ENCODE measurements at regions not wholly inside any gene's neighbourhood (a gene's known extent, or its start where the extent isn't known, plus 50 kb on each side); places are given as distances from the start of the nearest gene placed in this dataset.
"Not testable (repeated sequence)": the region's sequence is repeated elsewhere in the genome, so short reads cannot be mapped to it uniquely, and the experiment has no call there.

GRCh38 chr11:126133901-126134300, 71.2 kb upstream of the CDON start:
- Histone ChIP-seq H3K36me3 (no peaks in the 10 kb centered on the region), H3K4me1 (peaks cover 0 to 47% (median 17%) of the 10 kb centered on the region in 12 donors), H3K4me3 (no peak overlapping the region), H3K9me3 (no peaks in the 10 kb centered on the region), H3K27me3 (no peaks in the 10 kb centered on the region), H3K27ac (no peak overlapping the region)
- TF ChIP-seq, protein P1, sequence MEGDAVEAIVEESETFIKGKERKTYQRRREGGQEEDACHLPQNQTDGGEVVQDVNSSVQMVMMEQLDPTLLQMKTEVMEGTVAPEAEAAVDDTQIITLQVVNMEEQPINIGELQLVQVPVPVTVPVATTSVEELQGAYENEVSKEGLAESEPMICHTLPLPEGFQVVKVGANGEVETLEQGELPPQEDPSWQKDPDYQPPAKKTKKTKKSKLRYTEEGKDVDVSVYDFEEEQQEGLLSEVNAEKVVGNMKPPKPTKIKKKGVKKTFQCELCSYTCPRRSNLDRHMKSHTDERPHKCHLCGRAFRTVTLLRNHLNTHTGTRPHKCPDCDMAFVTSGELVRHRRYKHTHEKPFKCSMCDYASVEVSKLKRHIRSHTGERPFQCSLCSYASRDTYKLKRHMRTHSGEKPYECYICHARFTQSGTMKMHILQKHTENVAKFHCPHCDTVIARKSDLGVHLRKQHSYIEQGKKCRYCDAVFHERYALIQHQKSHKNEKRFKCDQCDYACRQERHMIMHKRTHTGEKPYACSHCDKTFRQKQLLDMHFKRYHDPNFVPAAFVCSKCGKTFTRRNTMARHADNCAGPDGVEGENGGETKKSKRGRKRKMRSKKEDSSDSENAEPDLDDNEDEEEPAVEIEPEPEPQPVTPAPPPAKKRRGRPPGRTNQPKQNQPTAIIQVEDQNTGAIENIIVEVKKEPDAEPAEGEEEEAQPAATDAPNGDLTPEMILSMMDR (IDR thresholded peaks at IDR 0.05) = no peak
- no peak for TF ChIP-seq POLR2A (IDR thresholded peaks at IDR 0.05)
- ATAC-seq (no peak), DNase-seq (no peak)
- intact Hi-C loops (cut with DNase I) = no loop called here
- 45 to 64% (median 53%) methylated on average over 6 to 8 of the region's 8 CpGs for WGBS, 4 donors

GRCh38 chr11:126132319-126132718, 69.7 kb upstream of the CDON start:
- ATAC-seq = peak; percentile 45 to 84 (median 74)
- Histone ChIP-seq H3K9me3 (no peaks in the 10 kb centered on the region), H3K4me3 (no peak overlapping the region), H3K27me3 (no peaks in the 10 kb centered on the region), H3K36me3 (no peaks in the 10 kb centered on the region), H3K4me1 (peaks cover 0 to 49% (median 17%) of the 10 kb centered on the region in 12 donors), H3K27ac (peak overlapping the region in 1 of 12 donors; percentile 34)
- intact Hi-C loops (cut with DNase I) = no loop called here
- TF ChIP-seq, protein P1 (IDR thresholded peaks at IDR 0.05) = peak in 1 of 12 donors; percentile 14
- no peak for TF ChIP-seq POLR2A (IDR thresholded peaks at IDR 0.05)
- DNase-seq = peak in 2 of 5 donors; percentile 72 to 75
- 34 to 47% (median 41%) methylated on average over 3 of the region's 3 CpGs for WGBS, 4 donors

- DNase-seq; H3K36me3 ChIP-seq; H3K9me3 ChIP-seq; H3K27me3 ChIP-seq; intact Hi-C loops (cut with DNase I); H3K4me3 ChIP-seq; ATAC-seq: not testable (repeated sequence)
- 92 to 95% (median 94%) methylated on average over 11 of the region's 11 CpGs for WGBS, 4 donors
- peak overlapping the region in 1 of 12 donors; percentile 58 for H3K27ac ChIP-seq
- H3K4me1 ChIP-seq = peaks cover 0 to 37% (median 15%) of the 10 kb centered on the region in 12 donors
Observed at GRCh38 chr11:126130781-126131180, 68.1 kb upstream of the CDON start.

- H3K4me3 ChIP-seq = no peak overlapping the region
- no peaks in the 10 kb centered on the region for H3K27me3 ChIP-seq
- H3K9me3 ChIP-seq = no peaks in the 10 kb centered on the region
- H3K36me3 ChIP-seq = no peaks in the 10 kb centered on the region
- peak overlapping the region in 1 of 12 donors; percentile 58 for H3K27ac ChIP-seq
- WGBS, 4 donors = 71 to 76% (median 72%) methylated on average over 13 of the region's 13 CpGs
- no peak for TF ChIP-seq POLR2A (IDR thresholded peaks at IDR 0.05)
- H3K4me1 ChIP-seq = peaks cover 0 to 30% (median 13%) of the 10 kb centered on the region in 12 donors
- intact Hi-C loops (cut with DNase I) = no loop called here
- peak in 2 of 4 donors; percentile 7 to 26 for ATAC-seq
- DNase-seq = no peak
Observed at GRCh38 chr11:126129727-126130671, 67.3 kb upstream of the CDON start.

DNA sequence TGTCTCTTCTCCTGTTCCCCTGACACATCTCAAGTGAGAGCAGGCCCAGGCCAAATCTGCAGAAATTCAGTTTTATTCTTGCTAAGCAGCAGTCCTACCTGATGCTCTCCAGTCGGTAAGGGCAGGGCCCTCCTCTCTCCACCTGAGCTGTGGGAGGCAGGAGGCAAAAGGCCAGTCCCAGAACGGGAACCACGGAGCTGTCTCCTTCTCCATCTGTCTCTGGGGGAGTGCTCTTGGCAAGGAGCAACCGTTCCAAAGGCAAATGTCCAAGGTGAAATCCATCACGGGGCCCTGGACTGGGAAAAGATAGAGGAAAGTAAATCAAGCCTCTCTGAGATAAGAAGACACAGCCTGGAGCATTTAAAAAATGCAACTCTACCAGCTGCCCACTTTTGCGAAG, 65.2 kb upstream of the CDON start:
- TF ChIP-seq POLR2A (IDR thresholded peaks at IDR 0.05) = no peak
- TF ChIP-seq, protein P1 (IDR thresholded peaks at IDR 0.05) = no peak
- Histone ChIP-seq H3K36me3 (no peaks in the 10 kb centered on the region), H3K27me3 (no peaks in the 10 kb centered on the region), H3K27ac (peak overlapping the region in 1 of 12 donors; percentile 21), H3K4me1 (peaks cover 0 to 30% (median 13%) of the 10 kb centered on the region in 12 donors), H3K4me3 (no peak overlapping the region), H3K9me3 (no peaks in the 10 kb centered on the region)
- peak in 3 of 4 donors; percentile 38 to 42 (median 41) for ATAC-seq
- DNase-seq = no peak
- intact Hi-C loops (cut with DNase I) = no loop called here
- 13 to 20% (median 16%) methylated on average over 6 of the region's 6 CpGs for WGBS, 4 donors

Data from heart left ventricle (tissue), 16 donors.